H1 (cell line): ENCODE measurements at regions not wholly inside any gene's neighbourhood (a gene's known extent, or its start where the extent isn't known, plus 50 kb on each side); places are given as distances from the start of the nearest gene placed in this dataset.

Experiments used
- PHF8 ChIP-seq: fragments of 200-600 bp; sonication (generic); conservative IDR thresholded peaks from 2 replicates; pipeline ENCODE4 v1.7.1; 2012; ENCODE audit warnings: low read depth, mild to moderate bottlenecking, inconsistent platforms, low read length, moderate library complexity

DNA sequence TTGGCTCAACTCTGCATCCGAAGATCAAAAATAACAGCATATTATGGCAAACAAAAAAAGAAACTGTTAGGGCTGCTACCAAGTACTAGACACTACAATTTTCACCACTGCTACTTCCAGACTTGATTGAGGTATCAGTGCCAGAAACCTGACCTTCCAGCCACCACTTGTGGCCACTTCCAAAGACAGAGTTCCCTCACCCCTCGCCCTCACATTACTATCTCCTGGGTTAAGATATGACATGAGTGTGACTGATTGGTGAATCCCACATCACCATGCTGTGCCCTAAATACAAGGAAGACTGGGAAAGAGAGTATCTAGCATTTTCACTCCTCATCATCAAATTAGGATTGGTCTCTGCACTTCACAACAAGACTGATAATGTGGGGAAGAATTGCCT lies 296.1 kb upstream of the NT5C1B start (continued):
- TF ChIP-seq PHF8 = no peak
